ENCODE measurements at regions not wholly inside any gene's neighbourhood (a gene's known extent, or its start where the extent isn't known, plus 50 kb on each side); places are given as distances from the start of the nearest gene placed in this dataset.

- no peak for TF ChIP-seq CTCF (IDR thresholded peaks at IDR 0.05)
- no peak for TF ChIP-seq ZFX (IDR thresholded peaks at IDR 0.05; ENCODE audit: borderline replicate concordance)
Observed at GRCh38 chr10:29828440-29828894, 193.7 kb upstream of the SVIL start.
